ENCODE measurements at regions not wholly inside any gene's neighbourhood (a gene's known extent, or its start where the extent isn't known, plus 50 kb on each side); places are given as distances from the start of the nearest gene placed in this dataset.

- H3K4me3 ChIP-seq = no peak overlapping the region
- H3K27me3 ChIP-seq (replicated peaks in 1 of 7) = peaks cover 0 to 12% (median 0%) of the 10 kb centered on the region in 7 donors
- no peaks in the 10 kb centered on the region for H3K9me3 ChIP-seq
- no peak overlapping the region for H3K27ac ChIP-seq
- intact Hi-C loops (cut with DNase I; ENCODE audit: low total_unique reads) = no loop called here
- DNase-seq = no peak
- H3K36me3 ChIP-seq = no peaks in the 10 kb centered on the region
- WGBS, 5 donors = 56 to 76% (median 60%) methylated on average over 3 to 5 of the region's 5 CpGs
- TF ChIP-seq CTCF (IDR thresholded peaks at IDR 0.05 in 8 of 11, conservative IDR thresholded peaks at IDR 0.05 in 3 of 11) = no peak
- no peaks in the 10 kb centered on the region for H3K4me1 ChIP-seq
Observed at GRCh38 chrX:69237236-69237635, 72.0 kb upstream of the PJA1 start.

GRCh38 chrX:69236641-69237040 is 71.4 kb upstream of the PJA1 start:
- no peaks in the 10 kb centered on the region for H3K36me3 ChIP-seq
- H3K4me3 ChIP-seq = no peak overlapping the region
- 71 to 80% (median 75%) methylated on average over 1 to 2 of the region's 2 CpGs for WGBS, 5 donors
- intact Hi-C loops (cut with DNase I; ENCODE audit: low total_unique reads) = no loop called here
- no peak overlapping the region for H3K27ac ChIP-seq
- DNase-seq = no peak
- no peaks in the 10 kb centered on the region for H3K9me3 ChIP-seq
- no peaks in the 10 kb centered on the region for H3K4me1 ChIP-seq
- no peak for TF ChIP-seq CTCF (IDR thresholded peaks at IDR 0.05 in 8 of 11, conservative IDR thresholded peaks at IDR 0.05 in 3 of 11)
- peaks cover 0 to 11% (median 0%) of the 10 kb centered on the region in 7 donors for H3K27me3 ChIP-seq (replicated peaks in 1 of 7)

GRCh38 chrX:69234624-69235023 is 69.4 kb upstream of the PJA1 start:
- Histone ChIP-seq H3K27ac (no peak overlapping the region), H3K4me1 (no peaks in the 10 kb centered on the region), H3K36me3 (no peaks in the 10 kb centered on the region), H3K4me3 (no peak overlapping the region), H3K27me3 (replicated peaks in 1 of 7) (peaks cover 0 to 8% (median 0%) of the 10 kb centered on the region in 7 donors), H3K9me3 (no peaks in the 10 kb centered on the region)
- intact Hi-C loops (cut with DNase I; ENCODE audit: low total_unique reads) = no loop called here
- no peak for TF ChIP-seq CTCF (IDR thresholded peaks at IDR 0.05 in 8 of 11, conservative IDR thresholded peaks at IDR 0.05 in 3 of 11)
- DNase-seq = no peak

GRCh38 chrX:69232945-69233344 is 67.7 kb upstream of the PJA1 start:
- WGBS, 5 donors = 51 to 73% (median 64%) methylated on average over 3 of the region's 3 CpGs
- H3K36me3 ChIP-seq = no peaks in the 10 kb centered on the region
- no peak for DNase-seq
- H3K27ac ChIP-seq = no peak overlapping the region
- no peaks in the 10 kb centered on the region for H3K9me3 ChIP-seq
- H3K4me3 ChIP-seq = no peak overlapping the region
- no peak for TF ChIP-seq CTCF (IDR thresholded peaks at IDR 0.05 in 8 of 11, conservative IDR thresholded peaks at IDR 0.05 in 3 of 11)
- no peak for TF ChIP-seq POLR2AphosphoS5 (IDR thresholded peaks at IDR 0.05)
- TF ChIP-seq POLR2A (IDR thresholded peaks at IDR 0.05) = no peak
- no peaks in the 10 kb centered on the region for H3K4me1 ChIP-seq
- intact Hi-C loops (cut with DNase I; ENCODE audit: low total_unique reads) = no loop called here
- peaks cover 0 to 8% (median 0%) of the 10 kb centered on the region in 7 donors for H3K27me3 ChIP-seq (replicated peaks in 1 of 7)
